Stimulated activated naive CD8-positive, alpha-beta T cell treated with anti-CD3 and anti-CD28 coated beads, Interleukin-15, Interleukin-2, amounts not matched to agents 100 ng/mL and 50 ng/mL, for 24 hours (primary cell): ENCODE measurements at regions not wholly inside any gene's neighbourhood (a gene's known extent, or its start where the extent isn't known, plus 50 kb on each side); places are given as distances from the start of the nearest gene placed in this dataset.
"Not testable (repeated sequence)": the region's sequence is repeated elsewhere in the genome, so short reads cannot be mapped to it uniquely, and the experiment has no call there.

ENCODE experiments used
- H3K27ac Mint-ChIP-seq: one replicate; pipeline ENCODE4 v1.8.0; 2021; ENCODE audit warnings: mild to moderate bottlenecking, mixed read lengths
- H3K27me3 Mint-ChIP-seq: one replicate; pipeline ENCODE4 v1.8.0; 2021; ENCODE audit warnings: mixed read lengths
- H3K36me3 Mint-ChIP-seq: one replicate; pipeline ENCODE4 v1.8.0; 2021; ENCODE audit warnings: low read depth, mixed read lengths
- H3K4me1 Mint-ChIP-seq: one replicate; pipeline ENCODE4 v1.8.0; 2021; ENCODE audit warnings: low read depth, mixed read lengths
- H3K4me3 Mint-ChIP-seq: one replicate; pipeline ENCODE4 v1.8.0; 2021; ENCODE audit warnings: mild to moderate bottlenecking, mixed read lengths
- H3K9me3 Mint-ChIP-seq: one replicate; pipeline ENCODE4 v1.8.0; 2021; ENCODE audit warnings: mixed read lengths

DNA sequence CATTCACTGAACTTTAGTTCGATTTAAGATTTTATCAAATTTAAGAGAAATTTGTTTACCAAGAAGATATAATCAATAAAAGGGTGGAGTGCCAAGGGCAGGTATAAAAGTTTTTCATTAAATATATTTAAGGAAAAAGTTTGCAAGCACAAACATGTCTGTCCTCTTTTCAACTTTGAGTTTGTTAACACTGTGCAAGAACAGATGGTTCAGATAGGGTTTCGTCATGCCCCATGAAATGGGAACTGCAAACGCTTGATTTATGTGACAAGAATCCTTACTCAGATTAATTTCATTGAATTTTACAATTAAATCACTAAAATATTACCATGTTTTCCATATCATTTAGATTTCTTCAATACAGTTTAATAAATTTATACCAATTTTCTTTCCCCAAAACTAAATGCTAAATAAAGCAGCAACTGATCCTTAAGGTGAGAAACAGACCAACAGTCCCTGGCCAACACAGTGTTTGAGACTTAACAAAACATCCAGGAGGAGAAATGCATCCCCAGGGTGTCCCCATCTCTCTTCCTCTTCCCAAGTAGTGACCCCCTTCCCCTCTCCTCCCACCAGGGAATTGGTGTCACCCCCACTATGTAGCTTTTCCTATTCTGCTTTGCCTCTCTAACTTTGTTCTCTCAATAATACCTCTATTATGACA, 292.9 kb downstream of the LTN1 start:
- Mint-ChIP-seq H3K36me3 (peaks cover 4% of the 10 kb centered on the region), H3K27ac (no peak overlapping the region), H3K4me1 (no peaks in the 10 kb centered on the region), H3K4me3 (no peak overlapping the region), H3K27me3 (no peaks in the 10 kb centered on the region), H3K9me3 (peaks cover 18% of the 10 kb centered on the region)

DNA sequence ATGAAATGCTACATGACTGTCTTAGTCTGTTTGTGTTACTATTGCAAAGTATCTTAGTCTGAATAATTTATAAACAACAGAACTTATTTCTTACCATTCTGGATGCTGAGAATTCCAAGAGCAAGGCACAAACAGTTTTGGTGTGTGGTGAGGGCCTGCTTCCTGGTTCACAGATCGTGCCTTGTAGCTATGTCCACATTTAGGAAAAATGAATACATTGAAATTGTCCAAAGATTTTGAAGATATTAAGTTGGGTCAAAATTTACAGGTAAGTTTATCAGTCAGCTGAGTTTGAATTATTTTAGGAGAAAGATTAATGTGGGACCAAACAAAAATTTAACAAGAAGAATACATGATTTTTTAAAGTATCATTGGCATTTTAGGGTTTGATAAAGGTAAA, 293.5 kb downstream of the LTN1 start:
- Mint-ChIP-seq H3K36me3 (peaks cover 4% of the 10 kb centered on the region), H3K4me1 (no peaks in the 10 kb centered on the region), H3K9me3 (peaks cover 18% of the 10 kb centered on the region), H3K4me3 (no peak overlapping the region), H3K27me3 (no peaks in the 10 kb centered on the region), H3K27ac (no peak overlapping the region)

DNA sequence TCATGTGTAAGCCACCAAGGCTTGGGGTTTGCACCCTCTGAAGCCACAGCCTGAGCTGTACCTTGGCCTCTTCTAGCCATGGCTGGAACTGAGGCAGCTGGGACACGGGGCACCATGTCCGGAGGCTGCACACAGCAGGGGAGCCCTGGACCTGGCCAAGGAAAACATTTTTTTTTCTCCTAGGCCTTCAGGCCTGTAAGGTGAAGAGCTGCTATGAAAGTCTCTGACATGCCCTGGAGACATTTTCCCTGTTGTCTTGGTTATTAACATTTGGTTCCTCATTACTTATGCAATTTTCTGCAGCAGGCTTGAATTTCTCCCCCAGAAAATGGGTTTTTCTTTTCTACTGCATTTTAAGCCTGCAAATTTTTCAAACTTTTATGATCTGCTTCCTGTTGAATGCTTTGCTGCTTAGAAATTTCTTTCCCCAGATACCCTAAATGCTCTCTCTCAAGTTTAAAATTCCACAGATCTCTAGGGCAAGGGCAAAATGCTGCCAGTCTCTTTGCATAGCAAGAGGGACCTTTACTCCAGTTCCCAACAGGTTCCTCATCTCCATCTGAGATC, 295.8 kb downstream of the LTN1 start:
- H3K36me3 Mint-ChIP-seq = peaks cover 4% of the 10 kb centered on the region
- H3K27me3 Mint-ChIP-seq = no peaks in the 10 kb centered on the region
- peaks cover 8% of the 10 kb centered on the region for H3K9me3 Mint-ChIP-seq
- H3K4me3 Mint-ChIP-seq = no peak overlapping the region
- H3K27ac Mint-ChIP-seq = no peak overlapping the region
- H3K4me1 Mint-ChIP-seq = no peaks in the 10 kb centered on the region

DNA sequence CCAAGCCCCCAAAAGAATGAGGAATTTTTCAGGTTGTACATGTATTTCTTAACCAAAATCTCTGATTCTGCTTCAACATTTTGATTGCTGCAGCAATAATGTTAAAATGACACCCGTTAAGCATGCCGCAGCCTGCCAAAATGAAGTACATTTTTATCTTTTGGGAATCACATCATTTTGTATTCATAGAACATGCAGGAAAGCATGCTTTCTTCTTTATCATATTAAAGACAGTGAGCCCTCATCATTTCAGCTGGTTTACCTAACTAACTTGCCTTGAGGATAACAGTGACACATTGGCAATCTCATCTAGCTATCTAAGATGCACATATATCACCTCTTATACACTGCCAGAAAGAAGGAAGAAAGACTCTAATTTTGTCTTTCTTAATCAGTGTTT, 299.2 kb downstream of the LTN1 start:
- no peaks in the 10 kb centered on the region for H3K27me3 Mint-ChIP-seq
- no peaks in the 10 kb centered on the region for H3K4me1 Mint-ChIP-seq
- H3K27ac Mint-ChIP-seq = no peak overlapping the region
- H3K4me3 Mint-ChIP-seq = no peak overlapping the region
- peaks cover 4% of the 10 kb centered on the region for H3K36me3 Mint-ChIP-seq
- H3K9me3 Mint-ChIP-seq = peaks cover 7% of the 10 kb centered on the region

DNA sequence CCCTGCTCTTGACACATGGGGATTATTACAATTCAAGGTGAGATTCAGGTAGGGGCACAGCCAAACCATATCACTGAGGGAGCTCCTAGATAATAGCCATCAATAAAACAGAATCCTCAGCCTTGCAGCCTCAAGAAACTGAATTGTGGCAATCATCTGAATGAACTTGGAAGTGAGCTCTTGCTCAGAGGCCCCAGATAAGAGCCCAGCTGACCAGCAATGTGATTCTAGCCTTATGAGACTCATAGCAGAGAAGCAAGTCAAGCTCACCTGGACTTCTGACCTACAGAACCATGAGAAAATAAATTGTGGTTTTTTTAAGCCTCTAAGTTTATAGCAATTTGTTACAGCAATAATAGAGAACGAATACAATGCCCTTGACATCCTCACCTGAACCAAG, 302.5 kb downstream of the LTN1 start:
- H3K36me3 Mint-ChIP-seq = no peaks in the 10 kb centered on the region
- H3K4me3 Mint-ChIP-seq = no peak overlapping the region
- H3K27ac Mint-ChIP-seq = no peak overlapping the region
- H3K9me3 Mint-ChIP-seq = peaks cover under 1% of the 10 kb centered on the region
- H3K4me1 Mint-ChIP-seq = no peaks in the 10 kb centered on the region
- no peaks in the 10 kb centered on the region for H3K27me3 Mint-ChIP-seq

DNA sequence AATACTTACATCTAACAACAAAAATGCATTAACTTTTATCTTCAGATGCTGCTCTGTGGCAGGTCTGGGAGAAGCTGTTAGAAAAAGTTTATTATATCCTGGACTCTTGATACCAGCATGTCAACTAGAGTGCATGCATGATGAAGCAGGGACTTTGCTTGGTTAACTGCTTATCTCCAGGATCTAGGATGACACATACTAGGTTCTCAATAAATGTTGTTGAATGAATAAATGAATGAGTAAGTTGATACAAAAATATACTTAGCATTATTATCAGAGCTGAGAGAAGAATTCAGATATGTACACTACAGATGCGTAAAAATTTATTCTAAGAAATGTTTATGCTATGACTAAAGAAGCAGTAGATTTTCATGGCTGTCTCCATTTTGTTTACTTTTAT, 304.3 kb downstream of the LTN1 start:
- H3K4me3 Mint-ChIP-seq = no peak overlapping the region
- no peaks in the 10 kb centered on the region for H3K9me3 Mint-ChIP-seq
- no peak overlapping the region for H3K27ac Mint-ChIP-seq
- no peaks in the 10 kb centered on the region for H3K4me1 Mint-ChIP-seq
- no peaks in the 10 kb centered on the region for H3K36me3 Mint-ChIP-seq
- H3K27me3 Mint-ChIP-seq = no peaks in the 10 kb centered on the region

DNA sequence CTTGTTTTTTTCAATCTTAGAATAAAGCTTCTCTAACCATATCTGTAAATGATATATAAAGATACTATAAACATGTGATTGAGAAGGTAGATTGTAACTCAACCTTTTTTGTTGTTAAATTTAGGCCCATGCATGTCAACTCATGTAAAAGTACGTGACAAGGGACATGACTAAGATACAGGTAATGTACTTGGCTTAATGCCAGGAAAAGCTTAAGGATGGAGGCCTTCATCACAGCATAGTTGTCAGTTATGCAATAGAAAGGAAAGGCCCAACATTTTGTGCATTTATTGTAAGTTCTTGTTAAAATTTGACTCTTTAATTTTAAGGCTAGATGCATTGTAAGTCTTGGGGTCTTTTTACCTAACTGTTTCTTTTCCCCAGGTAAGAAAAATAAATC, 305.1 kb downstream of the LTN1 start:
- Mint-ChIP-seq H3K4me1 (no peaks in the 10 kb centered on the region), H3K27me3 (no peaks in the 10 kb centered on the region), H3K27ac (no peak overlapping the region), H3K9me3 (no peaks in the 10 kb centered on the region), H3K4me3 (no peak overlapping the region), H3K36me3 (no peaks in the 10 kb centered on the region)

DNA sequence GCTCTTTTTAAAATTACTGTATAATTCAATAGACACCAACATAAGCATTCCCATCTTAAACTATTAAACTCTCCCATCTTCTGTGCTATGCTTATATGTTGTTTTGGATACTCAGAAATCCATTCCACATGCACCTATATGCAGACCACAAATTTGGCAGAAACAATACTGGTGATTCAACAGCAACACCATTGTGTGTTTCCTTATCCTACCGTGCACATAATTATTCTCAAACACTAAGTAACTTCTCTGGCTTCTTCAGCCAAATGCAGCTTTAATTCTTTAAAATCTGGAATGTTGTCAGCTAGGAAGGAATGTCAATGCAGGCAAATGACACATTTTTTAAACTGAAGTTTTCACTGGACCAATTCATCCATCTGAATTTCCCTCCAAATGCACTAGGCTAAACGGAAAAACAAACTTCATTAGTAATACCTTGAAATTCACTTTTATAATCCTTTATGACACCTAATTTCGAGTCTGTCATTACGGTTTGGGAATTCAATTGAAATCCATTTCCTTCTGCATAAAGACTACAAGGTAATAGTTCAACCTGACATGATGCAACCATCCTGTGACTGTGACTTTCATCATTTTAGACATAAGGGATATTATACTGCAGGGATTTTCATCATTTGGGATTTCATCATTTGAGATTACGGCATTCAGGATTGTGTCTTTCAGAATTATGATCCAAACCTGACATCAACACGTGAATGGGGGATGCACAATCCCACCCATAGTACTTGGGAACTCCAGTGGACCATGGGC, 308.5 kb downstream of the LTN1 start:
- H3K9me3 Mint-ChIP-seq = no peaks in the 10 kb centered on the region
- no peaks in the 10 kb centered on the region for H3K36me3 Mint-ChIP-seq
- no peak overlapping the region for H3K4me3 Mint-ChIP-seq
- no peak overlapping the region for H3K27ac Mint-ChIP-seq
- no peaks in the 10 kb centered on the region for H3K27me3 Mint-ChIP-seq
- no peaks in the 10 kb centered on the region for H3K4me1 Mint-ChIP-seq

DNA sequence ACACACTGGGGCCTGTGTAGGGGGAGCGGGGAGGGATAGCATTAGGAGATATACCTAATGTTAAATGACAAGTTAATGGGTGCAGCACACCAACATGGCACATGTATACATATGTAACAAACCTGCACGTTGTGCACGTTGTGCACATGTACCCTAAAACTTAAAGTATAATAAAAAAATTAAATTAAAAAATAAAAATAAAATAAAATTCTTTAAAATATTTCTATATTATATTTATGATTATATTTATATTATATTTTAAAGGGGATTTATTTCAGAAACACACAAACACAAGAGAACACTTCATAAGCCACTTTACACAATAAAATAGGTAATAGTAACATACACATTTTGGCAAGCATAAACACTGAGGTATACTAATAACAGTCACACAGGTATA, 309.8 kb downstream of the LTN1 start:
- H3K36me3 Mint-ChIP-seq, H3K27me3 Mint-ChIP-seq, H3K4me3 Mint-ChIP-seq, H3K27ac Mint-ChIP-seq, H3K4me1 Mint-ChIP-seq, H3K9me3 Mint-ChIP-seq: not testable (repeated sequence)

DNA sequence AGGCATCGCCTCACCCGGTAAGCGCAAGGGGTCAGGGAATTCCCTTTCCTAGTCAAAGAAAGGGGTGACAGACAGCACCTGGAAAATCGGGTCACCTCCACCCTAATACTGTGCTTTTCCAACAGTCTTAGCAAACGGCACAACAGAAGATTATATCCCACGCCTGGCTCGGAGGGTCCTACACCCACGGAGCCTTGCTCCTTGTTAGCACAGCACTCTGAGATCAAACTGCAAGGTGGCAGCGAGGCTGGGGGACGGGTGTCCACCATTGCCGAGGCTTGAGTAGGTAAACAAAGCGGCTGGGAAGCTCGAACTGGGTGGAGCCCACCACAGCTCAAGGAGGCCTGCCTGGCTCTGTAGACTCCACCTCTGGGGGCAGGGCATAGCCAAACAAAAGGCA, 315.6 kb downstream of the LTN1 start:
- H3K4me3 Mint-ChIP-seq, H3K27ac Mint-ChIP-seq, H3K9me3 Mint-ChIP-seq, H3K36me3 Mint-ChIP-seq, H3K4me1 Mint-ChIP-seq, H3K27me3 Mint-ChIP-seq: not testable (repeated sequence)

DNA sequence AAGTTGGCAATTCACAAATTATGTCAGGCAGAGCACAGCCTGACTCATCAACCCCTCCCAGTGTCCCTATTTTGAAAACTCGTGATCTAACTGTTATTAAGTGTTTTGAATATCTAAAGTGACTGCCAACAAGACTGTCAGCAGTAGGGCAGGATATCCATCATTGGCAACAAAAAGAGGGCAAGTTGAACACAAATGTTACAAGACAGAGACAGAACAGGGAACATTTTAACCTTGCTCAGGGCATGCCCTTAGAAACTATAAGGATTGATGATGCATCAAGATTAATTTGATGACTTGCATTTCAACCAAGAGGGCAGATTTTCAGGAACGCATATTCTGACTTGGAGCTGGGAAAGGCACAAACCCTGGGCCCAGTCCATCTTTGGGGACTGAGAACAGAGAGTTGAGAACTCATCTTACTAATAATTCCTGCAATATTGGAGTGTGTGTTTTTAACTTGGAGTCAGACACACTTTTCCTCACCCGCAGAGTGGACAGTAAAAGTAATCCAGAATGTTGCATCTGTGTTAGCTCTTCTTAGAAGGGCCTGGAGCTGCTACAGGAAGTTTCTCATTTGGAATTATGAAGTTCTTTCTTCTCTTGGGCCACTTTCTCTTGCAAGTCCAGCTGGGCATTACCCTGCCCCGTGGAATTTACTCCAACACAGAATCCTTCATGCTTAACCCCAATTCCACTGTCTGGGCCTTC, 317.2 kb downstream of the LTN1 start:
- Mint-ChIP-seq H3K4me1 (no peaks in the 10 kb centered on the region), H3K36me3 (peaks cover 4% of the 10 kb centered on the region), H3K4me3 (no peak overlapping the region), H3K27ac (no peak overlapping the region), H3K9me3 (peaks cover 4% of the 10 kb centered on the region), H3K27me3 (no peaks in the 10 kb centered on the region)

DNA sequence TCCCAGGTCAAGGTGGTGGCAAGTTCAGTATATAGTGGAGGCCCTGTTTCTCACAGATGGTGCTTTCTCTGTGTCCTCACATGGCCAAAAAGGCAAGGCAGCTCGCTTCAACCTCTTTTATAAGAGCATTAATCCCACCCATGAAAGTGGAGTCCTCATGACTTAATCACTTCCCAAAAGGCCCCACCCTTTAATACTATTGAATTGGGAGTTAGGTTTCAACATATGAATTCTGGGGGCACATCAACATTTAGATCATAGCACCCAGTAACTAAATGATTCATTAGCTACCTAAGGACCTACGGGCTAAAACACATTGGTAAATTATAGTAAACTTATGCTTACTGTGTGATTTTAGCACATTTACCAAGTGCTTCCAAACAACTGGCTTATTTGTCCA, 317.9 kb downstream of the LTN1 start:
- Mint-ChIP-seq H3K4me1 (peaks cover under 1% of the 10 kb centered on the region), H3K27ac (no peak overlapping the region), H3K27me3 (no peaks in the 10 kb centered on the region), H3K36me3 (peaks cover 5% of the 10 kb centered on the region), H3K4me3 (no peak overlapping the region), H3K9me3 (peaks cover 4% of the 10 kb centered on the region)

DNA sequence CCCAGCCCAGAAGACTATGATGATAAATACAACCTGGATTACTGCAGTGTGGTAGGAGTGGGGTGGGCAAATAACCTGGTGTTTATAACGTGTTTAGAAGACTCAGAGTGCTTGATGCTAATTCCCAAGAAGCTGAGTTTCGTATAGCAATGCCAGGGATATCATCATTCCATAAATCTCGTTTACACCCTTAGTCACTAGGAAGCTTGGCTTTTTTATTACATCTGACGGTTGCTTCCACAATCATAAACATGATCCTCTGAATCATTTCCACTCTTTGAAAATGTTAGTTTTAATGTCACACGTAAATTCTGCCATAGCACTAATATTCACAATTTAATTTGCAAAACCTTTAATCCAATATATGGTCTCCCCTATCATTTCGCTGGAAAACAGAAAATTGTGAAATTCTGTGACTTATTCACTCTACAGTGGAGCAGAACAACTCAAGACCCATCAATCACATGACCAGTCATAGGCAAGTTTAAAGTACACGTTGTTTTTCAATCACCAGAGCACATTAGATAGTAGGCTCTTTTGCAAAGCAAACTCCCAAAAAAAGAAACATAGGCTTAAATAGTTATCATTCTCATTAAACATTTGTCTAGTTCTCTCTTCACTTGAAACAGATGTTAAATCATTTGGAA, 321.0 kb downstream of the LTN1 start:
- H3K27ac Mint-ChIP-seq = no peak overlapping the region
- H3K4me1 Mint-ChIP-seq = peaks cover 10% of the 10 kb centered on the region
- H3K27me3 Mint-ChIP-seq = no peaks in the 10 kb centered on the region
- H3K4me3 Mint-ChIP-seq = no peak overlapping the region
- H3K36me3 Mint-ChIP-seq = peaks cover 6% of the 10 kb centered on the region
- peaks cover 3% of the 10 kb centered on the region for H3K9me3 Mint-ChIP-seq

DNA sequence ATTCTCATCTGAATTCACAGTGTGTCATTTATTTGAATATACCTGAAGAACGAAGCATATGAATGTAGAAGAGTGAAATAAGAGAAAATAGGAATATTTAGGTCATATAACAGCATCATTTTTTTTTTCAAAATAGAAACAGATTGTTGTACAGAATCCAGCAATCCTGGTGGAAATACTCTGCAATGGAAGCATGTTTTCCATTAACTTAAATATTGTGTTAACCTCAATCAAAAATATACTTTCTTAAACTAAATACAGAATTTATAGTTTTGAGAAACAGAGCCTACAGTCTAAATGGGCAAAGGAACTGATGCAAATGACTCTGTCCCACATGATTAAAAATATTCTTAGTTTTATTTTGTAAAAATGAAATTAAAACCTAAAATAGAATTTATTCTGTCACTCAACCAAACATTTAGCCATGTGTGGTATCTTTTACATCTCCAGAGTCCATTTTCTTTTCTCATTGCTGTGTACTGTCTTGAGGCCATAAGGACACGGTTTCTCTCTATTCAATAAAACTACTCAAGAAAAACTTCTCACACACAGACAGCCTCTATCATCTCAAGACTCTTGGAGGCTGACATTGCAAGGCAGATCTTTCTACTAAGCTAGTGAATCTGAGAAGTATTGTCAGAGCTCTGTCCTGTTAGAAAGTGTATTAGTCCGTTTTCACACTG, 322.6 kb downstream of the LTN1 start:
- H3K4me3 Mint-ChIP-seq = no peak overlapping the region
- peaks cover 6% of the 10 kb centered on the region for H3K36me3 Mint-ChIP-seq
- H3K9me3 Mint-ChIP-seq = peaks cover 3% of the 10 kb centered on the region
- no peaks in the 10 kb centered on the region for H3K27me3 Mint-ChIP-seq
- H3K4me1 Mint-ChIP-seq = peaks cover 10% of the 10 kb centered on the region
- no peak overlapping the region for H3K27ac Mint-ChIP-seq
